Activated CD4-positive, alpha-beta T cell treated with anti-CD3 and anti-CD28 coated beads, Interleukin-2, Interleukin-4, amounts not matched to agents 100 ng/mL and 50 ng/mL, durations not matched to agents 16 hours and 8 hours (primary cell): ENCODE measurements at regions not wholly inside any gene's neighbourhood (a gene's known extent, or its start where the extent isn't known, plus 50 kb on each side); places are given as distances from the start of the nearest gene placed in this dataset.
"Not testable (repeated sequence)": the region's sequence is repeated elsewhere in the genome, so short reads cannot be mapped to it uniquely, and the experiment has no call there.

Experiments used
- DNase-seq: peaks from one replicate; pipeline ENCODE4 v3.0.0-alpha.2; 2020; ENCODE audit warnings: low spot score

DNA sequence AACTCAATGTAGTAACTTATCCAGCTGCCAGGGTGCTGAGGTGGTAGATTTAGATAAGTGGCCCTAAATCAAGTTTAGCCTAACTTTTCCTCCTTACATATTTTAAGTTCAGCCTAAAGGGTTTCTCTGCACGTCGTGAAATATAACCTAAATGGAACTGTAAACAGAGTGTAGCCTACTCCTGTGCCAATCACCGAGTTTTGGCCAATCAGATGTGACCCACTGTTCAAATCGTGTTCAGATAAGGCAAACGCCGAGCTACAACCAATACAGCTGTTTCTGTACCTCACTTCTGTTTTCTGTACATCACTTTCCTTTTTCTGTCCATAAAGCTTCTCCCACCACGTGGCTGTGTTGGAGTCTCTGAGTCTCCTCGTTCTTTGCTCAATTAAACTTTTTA lies 904.2 kb upstream of the POT1 start:
- DNase-seq, result no peak

DNA sequence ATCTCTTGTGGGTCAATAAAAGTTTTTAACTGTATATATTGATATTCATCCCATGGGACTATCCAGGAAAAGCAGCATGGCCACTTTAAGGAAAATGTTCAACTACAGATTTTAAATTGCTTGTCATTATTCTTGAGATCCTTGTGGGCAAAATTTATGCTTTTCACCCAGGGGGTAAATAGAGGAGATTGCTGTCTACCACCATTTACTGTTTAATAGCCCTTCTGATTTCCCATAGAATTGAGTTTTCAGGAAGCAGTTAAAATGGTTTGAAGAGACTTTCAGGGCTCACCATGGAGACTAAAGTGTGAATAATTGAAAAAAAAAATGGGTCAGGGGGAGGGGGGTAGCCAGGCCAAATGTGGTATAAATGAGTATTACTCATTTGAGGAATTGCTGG lies 901.1 kb upstream of the POT1 start:
- DNase-seq, result no peak

DNA sequence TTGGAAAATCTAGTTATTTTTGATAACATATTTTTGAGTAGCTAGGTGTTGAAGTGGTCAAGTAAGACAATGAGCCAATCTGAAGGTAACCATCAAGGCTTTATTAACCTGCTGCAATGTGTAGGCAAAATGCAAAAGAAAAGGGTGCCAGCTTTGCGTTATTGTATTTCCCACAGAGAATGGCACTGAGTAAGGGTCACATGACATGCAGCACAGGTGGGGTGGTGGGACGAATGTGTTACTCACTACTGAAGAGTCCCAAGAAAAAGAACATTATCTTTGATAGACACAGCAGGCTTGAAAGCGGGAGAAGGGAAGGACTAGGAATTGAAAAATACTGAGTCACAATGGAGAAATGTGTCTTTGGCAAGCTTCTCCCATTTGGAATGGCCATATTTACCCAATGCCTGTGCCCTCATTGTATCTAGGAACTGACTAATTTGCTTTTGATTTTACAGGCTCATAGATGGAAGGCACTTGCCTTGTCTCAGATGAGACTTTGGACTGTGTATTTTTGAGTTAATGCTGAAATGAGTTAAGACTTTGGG lies 898.6 kb upstream of the POT1 start:
- DNase-seq, result no peak

DNA sequence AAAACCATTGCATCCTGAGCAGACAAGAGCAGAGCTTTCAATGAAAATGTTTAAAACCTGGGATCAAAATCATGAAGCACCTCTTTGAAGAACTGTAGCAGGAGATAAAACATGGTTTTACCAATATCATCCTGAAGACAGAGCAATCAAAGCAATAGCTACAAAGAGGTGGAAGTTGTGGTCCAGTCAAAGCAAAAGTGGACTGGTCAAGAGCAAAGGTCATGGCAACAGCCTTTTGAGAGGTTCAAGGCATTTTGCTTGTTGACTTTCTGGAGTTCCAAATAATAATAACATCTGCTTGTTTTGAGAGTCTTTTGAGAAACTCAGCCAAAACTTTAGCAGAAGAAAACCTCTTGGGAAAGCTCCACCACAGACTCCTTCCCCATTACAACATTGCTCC lies 893.9 kb upstream of the POT1 start:
- DNase-seq, result no peak

DNA sequence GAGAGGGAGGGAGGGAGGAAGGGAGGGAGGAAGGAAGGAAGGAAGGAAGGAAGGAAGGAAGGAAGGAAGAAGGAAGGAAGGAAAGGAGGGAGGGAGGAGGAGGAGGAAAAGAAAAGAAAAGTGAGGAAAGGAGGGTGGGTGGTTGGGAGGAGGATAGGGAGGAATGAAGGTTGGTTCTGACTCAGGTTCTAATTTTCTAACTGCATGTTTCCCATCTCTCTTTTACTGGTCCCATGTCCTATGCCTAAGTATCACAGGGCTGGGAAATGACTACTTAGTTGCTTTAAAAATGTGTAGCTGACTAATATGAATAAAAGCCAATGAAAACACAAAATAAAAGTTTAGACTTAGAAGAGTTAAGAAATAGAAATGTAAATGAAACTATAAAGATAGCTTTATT lies 890.9 kb upstream of the POT1 start:
- no peak for DNase-seq

DNA sequence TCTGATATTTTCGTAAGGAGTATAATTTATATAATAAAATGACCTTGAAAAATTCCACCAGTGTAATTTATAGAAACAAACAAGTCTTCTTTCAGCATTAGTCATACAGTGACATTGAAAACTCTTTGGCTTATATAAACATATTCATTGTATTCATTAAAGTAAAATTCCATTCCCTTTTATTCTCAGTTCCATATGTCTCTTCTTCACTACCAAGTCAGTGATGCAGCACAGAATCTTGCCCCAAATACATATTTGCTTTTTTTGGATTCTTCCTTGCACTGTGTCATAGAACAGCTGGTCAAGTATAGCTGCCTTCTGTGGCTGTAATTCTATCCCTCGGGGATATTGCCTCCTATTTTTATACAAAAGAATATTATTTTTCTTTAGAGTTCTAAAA lies 884.5 kb upstream of the POT1 start:
- DNase-seq, result no peak

DNA sequence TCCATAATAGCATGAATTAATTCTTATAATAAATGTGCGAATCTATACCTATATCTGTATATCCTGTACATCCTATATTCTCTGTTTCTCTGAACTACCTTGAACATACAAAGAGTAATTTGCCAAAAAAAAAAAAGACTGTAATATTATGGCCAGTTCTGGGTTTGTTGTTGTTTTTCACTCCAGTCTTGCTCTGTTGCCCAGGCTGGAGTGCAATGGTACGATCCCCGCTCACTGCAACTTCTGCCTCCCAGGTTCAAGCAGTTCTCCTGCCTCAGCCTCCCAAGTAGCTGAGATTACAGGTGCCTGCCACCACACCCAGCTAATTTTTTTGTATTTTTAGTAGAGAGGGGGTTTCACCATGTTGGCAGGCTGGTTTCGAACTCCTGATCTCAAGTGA lies 876.9 kb upstream of the POT1 start:
- not testable (repeated sequence) for DNase-seq

DNA sequence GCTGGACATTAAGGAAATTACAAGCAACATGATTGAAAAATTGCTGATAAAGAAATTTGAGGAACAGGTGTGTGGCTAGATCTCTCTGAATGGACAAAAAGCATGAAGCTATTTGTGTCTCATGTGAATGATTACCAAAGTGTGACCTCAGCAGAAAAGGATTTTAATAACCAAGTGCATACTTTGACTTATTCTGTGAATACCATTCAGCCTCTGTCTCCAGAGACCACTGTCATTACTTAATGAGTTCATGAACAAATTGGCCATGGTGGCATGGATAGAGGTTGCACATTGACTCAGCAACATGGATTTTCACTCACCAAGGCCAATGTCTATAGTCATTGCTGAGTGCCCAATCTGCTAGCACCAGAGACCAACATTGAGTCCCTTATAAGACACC lies 874.6 kb upstream of the POT1 start:
- no peak for DNase-seq

DNA sequence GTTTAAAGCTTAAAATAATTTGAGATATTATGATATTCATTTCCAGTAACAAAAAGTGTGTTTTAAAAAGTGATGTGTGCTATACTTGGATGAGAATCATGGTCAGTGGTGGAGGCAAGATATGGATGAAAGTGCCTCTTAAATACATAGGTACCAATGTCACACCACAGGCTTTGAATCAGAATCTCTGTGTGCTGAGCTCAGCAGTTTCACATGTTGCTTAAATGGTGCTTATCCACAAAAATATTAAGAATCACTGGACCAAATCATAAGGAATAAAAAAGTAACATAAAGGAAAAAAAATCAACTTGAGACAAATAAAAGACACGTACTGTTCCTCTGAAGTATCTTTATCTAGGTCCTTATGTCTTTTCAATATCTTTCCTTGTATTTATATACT lies 850.5 kb upstream of the POT1 start:
- no peak for DNase-seq

DNA sequence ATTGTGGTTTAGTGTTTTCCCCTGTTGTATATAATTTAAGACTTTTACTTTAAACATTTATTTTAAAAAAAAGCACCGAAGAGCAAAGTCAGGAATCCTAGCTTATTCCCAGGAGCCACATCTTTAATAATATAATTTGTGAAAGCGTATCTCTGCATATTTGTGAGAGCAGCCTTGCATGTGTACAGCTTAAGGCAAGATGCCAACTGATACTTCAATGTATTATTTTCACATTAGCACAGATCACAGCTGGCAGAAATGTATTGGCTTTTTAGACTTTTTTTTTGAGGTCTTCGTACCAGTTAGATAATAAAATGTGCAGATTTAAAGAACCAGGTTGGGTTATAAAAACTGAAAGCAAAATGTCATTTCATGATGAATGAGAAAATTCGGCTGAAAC lies 845.7 kb upstream of the POT1 start:
- DNase-seq, result no peak

DNA sequence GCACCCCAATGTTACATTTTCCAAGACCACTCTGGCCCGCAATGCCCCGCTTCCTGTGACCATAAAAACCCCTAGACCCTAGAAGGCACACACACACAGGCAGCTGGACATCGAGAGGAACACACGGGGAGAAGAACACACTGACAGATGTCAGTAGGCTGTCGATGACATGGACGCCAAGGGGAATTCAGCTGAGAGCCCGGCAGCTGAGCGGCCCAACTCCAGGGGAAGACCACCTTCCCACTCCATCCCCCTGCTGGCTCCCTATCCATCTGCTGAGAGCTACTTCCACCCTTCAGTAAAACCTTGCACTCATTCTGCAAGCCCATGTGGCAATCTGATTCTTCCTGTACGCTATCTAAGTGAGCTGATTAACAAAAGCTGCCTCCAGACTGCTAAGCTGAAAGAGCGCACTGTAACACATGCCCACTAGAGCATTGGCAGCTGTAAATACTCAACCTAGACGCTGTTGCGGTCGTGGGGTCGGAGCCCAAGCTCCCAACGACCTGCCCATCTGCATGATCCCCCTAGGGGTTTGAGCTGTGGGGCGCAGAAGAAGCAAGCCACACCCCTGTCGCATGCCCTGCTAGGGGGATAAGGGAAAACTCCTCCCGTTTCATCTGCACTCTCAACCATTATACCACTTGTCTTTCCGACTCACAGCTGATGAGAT lies 843.6 kb upstream of the POT1 start:
- DNase-seq, result no peak

DNA sequence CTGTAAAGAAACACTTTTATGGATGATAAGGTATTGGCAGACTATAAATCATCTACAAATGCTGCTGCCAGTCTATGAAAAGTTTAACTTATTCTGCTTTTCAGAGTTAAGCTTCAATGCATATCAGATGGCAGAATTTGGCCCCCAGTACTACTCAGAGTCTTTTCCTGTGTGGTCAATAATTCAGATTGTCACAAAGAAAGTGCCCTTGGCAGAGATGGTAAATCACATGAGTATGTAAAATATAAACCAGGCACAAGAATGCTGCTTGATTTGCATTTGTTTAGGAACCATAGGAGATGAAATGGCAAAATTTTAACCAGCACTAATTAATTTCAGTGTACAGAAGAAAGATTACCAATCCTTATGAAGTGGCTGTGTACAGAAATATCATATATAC lies 818.3 kb upstream of the POT1 start:
- DNase-seq, result no peak

DNA sequence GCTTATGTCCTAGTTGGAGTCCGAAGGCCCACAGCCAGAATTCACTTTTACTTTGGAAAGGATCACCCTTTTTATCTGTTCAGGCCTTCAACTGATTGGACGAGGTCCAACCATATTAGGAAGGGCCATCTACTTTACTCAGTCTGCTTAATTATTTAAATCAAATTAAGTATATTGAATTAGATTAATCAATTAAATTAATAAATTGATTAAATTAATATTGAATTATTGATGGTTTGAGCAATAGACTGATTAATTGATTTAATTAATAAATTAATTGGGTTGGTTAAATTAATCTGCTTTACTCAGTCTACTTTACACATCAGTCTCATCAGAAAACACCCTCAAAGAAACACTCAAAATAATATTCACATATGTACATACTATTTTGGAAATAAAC lies 816.9 kb upstream of the POT1 start:
- DNase-seq, result no peak

DNA sequence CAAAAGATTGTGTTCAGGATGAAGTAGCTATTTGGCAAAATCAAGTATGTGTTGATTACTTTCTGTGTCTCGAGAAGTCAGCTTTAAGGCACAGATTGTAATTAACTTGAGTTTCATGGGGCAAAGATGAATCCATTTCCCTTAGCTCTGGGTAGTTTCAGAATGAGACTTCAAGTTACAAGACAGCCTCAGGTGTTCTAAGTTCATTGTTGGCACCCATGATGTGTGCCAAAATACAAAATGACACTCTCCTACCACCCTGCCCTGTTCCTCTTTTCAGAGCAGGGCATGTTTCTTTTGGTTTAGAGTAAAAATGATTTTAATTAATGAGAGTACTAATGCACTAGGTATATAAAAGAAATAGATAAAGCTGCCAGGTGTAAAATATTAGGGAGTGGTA lies 797.6 kb upstream of the POT1 start:
- DNase-seq, result no peak

DNA sequence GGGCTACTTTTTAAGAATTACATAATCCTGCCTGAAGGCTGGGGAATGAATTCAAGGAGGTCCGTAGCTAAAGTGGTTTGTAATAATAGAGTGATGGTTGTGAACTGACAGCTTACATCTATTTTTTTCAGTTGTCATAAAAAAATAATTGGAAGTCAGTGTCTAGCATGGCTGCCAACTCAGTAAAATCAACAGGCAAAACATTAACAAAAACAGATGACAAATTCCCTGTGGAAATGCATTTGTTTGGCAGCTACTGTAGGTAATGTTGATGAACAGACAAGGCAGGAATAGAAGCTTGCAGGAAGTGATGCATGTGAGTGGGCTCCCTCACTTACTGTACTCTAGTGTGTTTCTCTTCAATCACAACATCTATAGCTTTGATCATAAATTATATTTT lies 766.0 kb upstream of the POT1 start:
- DNase-seq, result no peak

DNA sequence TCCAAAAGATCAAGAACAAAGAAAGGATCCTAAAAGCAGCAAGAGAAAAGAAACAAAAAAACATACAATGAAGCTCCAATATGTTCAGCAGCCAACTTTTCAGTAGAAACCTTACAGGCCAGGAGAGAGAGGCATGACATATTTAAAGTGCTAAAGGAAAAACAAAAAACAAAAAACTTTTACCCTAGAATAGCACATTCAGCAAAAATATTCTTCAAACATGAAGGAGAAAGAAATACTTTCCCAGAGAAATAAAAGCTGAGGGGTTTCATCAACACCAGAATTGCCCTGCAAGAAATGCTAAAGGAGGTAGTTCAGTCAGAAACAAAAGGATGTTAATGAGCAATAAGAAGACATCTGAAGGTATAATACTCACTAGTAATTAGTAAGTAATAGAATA lies 753.5 kb upstream of the POT1 start:
- DNase-seq, result no peak

DNA sequence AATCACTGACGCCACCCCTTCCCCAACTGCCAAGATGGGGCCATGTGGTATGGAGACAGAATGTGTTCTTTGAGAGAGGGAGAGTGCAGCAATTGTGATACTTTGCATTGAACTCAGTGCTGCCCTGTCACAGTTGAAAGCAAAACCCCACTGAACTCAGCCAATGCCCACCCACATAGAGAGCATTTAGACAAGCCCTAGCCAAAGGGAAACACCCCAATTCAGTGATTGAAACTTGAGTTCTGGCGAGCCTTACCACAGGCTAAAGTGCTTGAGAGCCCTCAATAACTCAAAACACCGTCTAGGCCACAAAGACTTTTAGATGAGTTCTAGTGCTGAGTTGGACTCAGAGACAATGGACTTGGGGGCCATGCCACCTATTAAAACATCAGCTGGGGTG lies 751.9 kb upstream of the POT1 start:
- DNase-seq, result no peak

DNA sequence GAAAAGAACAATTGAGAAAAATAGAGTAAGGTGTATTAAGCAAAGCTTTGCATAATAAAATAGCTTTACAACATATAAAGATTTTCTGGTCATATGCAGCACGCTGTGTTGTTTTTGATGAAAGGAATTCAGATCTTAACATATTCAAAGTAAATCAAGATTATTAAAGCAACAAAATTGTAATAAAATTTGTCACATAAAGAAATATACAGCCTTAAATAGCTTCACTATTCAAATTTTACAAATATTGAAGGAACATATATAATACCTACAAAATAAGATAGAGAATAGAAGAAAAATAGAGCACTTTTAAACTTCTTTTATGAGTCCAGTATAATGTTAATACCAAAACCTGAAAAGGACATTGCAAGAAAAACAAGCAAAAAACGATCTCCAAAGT lies 749.1 kb upstream of the POT1 start:
- DNase-seq, result no peak

DNA sequence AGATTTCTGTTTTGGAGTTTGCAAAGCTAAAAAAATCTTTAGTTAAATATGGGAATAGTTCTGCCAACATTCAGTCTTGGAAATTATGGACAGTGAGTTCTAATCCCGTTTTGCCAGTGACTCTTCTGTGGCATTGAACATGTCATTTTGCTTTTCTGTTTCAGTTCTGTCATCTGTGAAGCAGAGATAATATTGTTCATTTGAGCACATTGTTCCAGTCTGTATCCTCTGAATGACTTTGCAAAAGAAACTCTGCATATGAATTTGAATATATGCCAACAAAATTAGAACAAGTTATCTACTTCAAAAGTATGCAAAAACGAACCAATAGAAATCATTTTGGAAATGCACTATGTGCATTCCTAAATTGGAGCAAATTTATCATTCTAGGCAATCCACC lies 746.0 kb upstream of the POT1 start:
- no peak for DNase-seq

DNA sequence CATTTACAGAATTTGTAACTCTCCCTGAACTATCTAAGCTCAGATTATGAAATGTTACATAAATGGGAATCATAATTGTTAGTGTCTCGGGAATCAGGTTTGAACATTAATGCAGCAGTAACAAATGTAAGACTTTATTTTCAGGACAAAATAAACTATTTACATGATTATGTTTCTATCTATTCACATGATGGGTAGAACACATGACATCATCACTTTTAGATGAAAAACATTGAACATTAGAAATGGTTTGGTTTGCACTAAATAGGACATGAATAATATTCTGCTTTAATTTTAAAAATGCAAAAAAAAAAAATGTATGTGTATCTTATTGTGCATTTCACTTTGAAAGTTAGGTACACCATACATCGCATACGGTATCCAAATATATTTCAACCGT lies 745.5 kb upstream of the POT1 start:
- DNase-seq, result no peak

DNA sequence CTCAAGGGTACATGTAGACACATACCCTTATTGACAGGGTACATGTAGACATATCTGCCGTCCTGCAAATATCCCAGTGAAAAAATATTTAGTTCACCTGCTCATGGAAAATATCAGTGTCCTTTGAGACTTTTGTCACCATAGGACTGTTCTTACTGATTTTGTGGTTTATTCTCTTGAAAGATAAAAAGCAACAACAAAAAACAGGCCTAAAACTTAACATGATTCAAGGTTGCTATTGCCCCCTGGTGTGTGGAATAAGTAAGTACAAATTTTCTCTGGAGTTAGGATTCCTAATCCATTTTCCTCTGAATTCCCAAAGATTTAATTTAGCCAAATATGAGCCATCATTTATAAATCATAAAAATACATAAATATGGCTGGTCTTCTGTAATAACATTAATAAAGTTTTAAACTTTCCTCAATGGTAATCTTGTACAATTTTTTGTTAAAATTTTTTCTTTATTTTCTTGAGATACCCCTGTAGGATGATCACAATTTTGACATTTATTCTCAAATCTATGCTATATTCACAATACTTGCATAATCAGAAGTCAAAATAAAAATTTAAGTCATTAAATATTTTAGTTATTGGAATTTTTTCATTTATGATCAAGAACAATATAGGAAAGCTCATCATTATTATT lies 741.4 kb upstream of the POT1 start:
- DNase-seq, result no peak

DNA sequence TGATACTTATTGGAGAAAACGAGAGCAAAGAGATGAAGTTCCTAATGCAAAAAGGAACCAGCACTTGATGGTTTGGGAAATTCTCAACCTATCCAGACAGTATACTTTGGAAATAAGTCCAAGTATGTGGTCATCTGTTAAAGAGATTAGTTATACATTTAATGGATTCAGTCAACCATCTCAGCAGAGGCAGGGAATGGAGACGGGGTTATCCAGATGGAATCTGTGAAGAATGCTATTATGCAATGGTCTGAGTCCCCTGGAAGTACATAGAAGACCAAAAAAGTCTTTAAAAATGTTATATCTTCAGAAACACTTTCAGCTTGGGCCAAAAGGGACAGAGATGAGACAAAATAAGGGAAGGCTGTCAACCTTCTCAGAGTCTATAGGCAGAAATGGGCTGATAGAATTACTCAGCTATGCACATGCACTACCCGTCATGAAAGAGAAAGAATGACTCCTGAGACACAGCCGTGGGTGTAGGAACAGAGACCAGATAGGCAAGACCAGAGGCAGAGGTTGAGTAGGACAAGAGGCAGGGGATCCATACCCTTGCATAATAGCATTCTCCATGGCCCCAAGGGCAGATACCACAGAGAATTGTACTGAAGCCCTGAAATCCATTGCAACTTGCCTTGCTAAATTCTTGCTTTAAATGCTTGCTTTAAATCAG lies 738.8 kb upstream of the POT1 start:
- DNase-seq, result no peak

DNA sequence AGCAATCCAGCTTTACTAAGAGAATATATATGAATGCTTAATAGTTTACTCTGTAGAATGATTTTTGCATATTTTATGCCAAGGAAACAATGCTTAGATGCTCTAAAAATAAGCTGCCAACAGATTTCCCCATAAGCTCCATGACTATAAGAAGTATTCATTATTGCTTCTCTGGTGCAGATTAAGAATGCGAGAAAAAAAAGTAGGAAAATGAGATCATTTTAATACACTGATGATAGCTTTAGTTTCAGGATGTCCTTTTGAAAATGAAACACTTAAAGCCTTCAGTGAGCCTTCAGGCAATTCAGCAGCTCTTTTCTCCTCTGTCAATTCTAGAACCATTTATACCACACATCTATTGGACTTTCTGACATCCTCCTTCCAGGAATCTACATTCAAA lies 735.0 kb upstream of the POT1 start:
- DNase-seq, result no peak

DNA sequence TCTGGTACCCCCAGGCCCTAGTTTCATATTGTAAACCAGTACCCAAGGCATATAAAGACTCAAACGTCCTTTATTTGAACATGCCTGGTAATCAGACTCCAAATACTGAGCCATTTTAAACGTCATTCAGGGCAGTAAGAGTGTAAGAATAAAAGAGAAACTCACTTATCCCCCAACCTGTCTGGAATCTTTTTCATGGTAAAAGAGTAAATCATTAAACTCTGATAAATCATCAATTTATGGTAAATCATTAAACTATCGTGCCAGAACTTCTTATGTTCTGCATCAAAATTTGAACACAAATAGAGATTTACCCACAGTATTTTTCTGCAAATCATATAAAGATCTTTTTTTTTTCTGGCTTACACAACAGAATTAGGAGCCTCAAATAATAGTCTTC lies 734.3 kb upstream of the POT1 start:
- DNase-seq, result no peak
